SK-N-SH (cell line): ENCODE measurements at regions not wholly inside any gene's neighbourhood (a gene's known extent, or its start where the extent isn't known, plus 50 kb on each side); places are given as distances from the start of the nearest gene placed in this dataset.

Experiments used
- CTCF ChIA-PET: fragments of 300-600, 350-600 bp; formaldehyde crosslinking; extraction: SDS; loops from one replicate; lab custom pipeline; 2021; lab: Yijun Ruan, JAX
- POLR2A ChIA-PET: fragments of 350-600 bp; sonication (Branson Sonifier 250); formaldehyde crosslinking; extraction: SDS; loops from one replicate; lab custom pipeline; 2020; ENCODE audit warnings: antibody characterized with exemption, inconsistent platforms; lab: Yijun Ruan, JAX
- DNase-seq: peaks from one replicate; pipeline ENCODE4 v3.0.0; 2012
- H2AFZ ChIP-seq: fragments of 200-600 bp; sonication (generic); 2 replicates; pipeline ENCODE4 v1.8.1; 2016; ENCODE audit warnings: antibody characterized with exemption, mild to moderate bottlenecking, low read depth
- H3F3A ChIP-seq: fragments of 200-600 bp; sonication (generic); replicated peaks from 2 replicates; pipeline ENCODE3; 2016; ENCODE audit warnings: antibody characterized with exemption, mild to moderate bottlenecking; ENCODE audit not compliant: insufficient read depth
- H3K27ac ChIP-seq, 2 experiments: fragments of 200-500 bp in 1 of 2; fragments of 200-600 bp in 1 of 2; sonication (Bioruptor generic) in 1 of 2; sonication (generic), shearing (Covaris generic) in 1 of 2; 2 replicates each; pipeline versions ENCODE4 v1.5.1 to v1.6.1; 2014 to 2016; ENCODE audit warnings: low read depth in 2 of 2, inconsistent platforms in 1 of 2, low read length in 1 of 2, mild to moderate bottlenecking in 1 of 2, mixed read lengths in 1 of 2
- H3K27me3 ChIP-seq: fragments of 200-600 bp; sonication (generic), shearing (Covaris generic); 2 replicates; pipeline ENCODE4 v1.6.1; 2016; ENCODE audit warnings: mixed run types; ENCODE audit not compliant: insufficient read depth
- H3K36me3 ChIP-seq, 2 experiments: fragments of 200-500 bp in 1 of 2; fragments of 200-600 bp in 1 of 2; sonication (Bioruptor generic) in 1 of 2; sonication (generic) in 1 of 2; replicated peaks in 1 of 2; 2 replicates each; pipeline versions ENCODE3 to v1.5.1; 2014 to 2016; ENCODE audit warnings: low read length in 1 of 2, mild to moderate bottlenecking in 1 of 2; ENCODE audit not compliant: insufficient read depth in 2 of 2, control insufficient read depth in 1 of 2
- H3K4me1 ChIP-seq, 2 experiments: fragments of 200-500 bp in 1 of 2; fragments of 200-600 bp in 1 of 2; sonication (Bioruptor generic) in 1 of 2; sonication (generic), shearing (Covaris generic) in 1 of 2; 2 replicates each; pipeline versions ENCODE4 v1.5.1 to v1.6.1; 2014 to 2016; ENCODE audit warnings: low read depth in 1 of 2, low read length in 1 of 2, mixed run types in 1 of 2; ENCODE audit not compliant: insufficient read depth in 2 of 2, control insufficient read depth in 1 of 2
- H3K4me2 ChIP-seq: fragments of 200-600 bp; sonication (generic), shearing (Covaris generic); 2 replicates; pipeline ENCODE4 v1.6.1; 2017; ENCODE audit warnings: mixed run types
- H3K4me3 ChIP-seq, 2 experiments: fragments of 200-500 bp in 1 of 2; fragments of 200-600 bp in 1 of 2; sonication (Bioruptor generic) in 1 of 2; sonication (generic), shearing (Covaris generic) in 1 of 2; 2 replicates each; pipeline versions ENCODE4 v1.5.1 to v1.8.1; 2014 to 2016; ENCODE audit warnings: low read depth in 2 of 2, inconsistent platforms in 1 of 2, low read length in 1 of 2, mild to moderate bottlenecking in 1 of 2, mixed read lengths in 1 of 2, moderate library complexity in 1 of 2
- H3K79me2 ChIP-seq: fragments of 200-600 bp; sonication (generic); 2 replicates; pipeline ENCODE4 v1.8.1; 2017; ENCODE audit warnings: mild to moderate bottlenecking; ENCODE audit not compliant: insufficient read depth
- H3K9ac ChIP-seq: fragments of 200-600 bp; sonication (generic); 2 replicates; pipeline ENCODE4 v1.6.1; 2017; ENCODE audit warnings: mixed run types
- H3K9me2 ChIP-seq: fragments of 200-600 bp; sonication (generic); 2 replicates; pipeline ENCODE4 v1.6.1; 2017; ENCODE audit warnings: mixed run types
- H3K9me3 ChIP-seq: fragments of 200-600 bp; sonication (generic); 2 replicates; pipeline ENCODE4 v1.6.1; 2017; ENCODE audit warnings: mixed run types, mild to moderate bottlenecking, moderate library complexity
- H4K20me1 ChIP-seq: fragments of 200-600 bp; sonication (generic); 2 replicates; pipeline ENCODE4 v1.6.1; 2017; ENCODE audit warnings: mild to moderate bottlenecking, mixed run types; ENCODE audit not compliant: insufficient read depth
- EZH2phosphoT487 ChIP-seq: fragments of 200-600 bp; sonication (generic); IDR thresholded peaks from 2 replicates; pipeline ENCODE4 v1.6.1; 2017; ENCODE audit warnings: low read depth, mixed run types, mild to moderate bottlenecking, antibody characterized with exemption, moderate library complexity, borderline replicate concordance
- IRF3 ChIP-seq: fragments of 150-350 bp; IDR thresholded peaks from 2 replicates; pipeline ENCODE4 v1.6.1; 2016; ENCODE audit warnings: mild to moderate bottlenecking, low read depth, low read length
- JUND ChIP-seq: IDR thresholded peaks from 2 replicates; pipeline ENCODE4 v1.4.0; 2012
- MAX ChIP-seq: IDR thresholded peaks from 2 replicates; pipeline ENCODE4 v1.4.0; 2012; ENCODE audit warnings: low read depth
- MXI1 ChIP-seq: IDR thresholded peaks from 2 replicates; pipeline ENCODE4 v1.6.1; 2012; ENCODE audit warnings: mild to moderate bottlenecking, low read depth, low read length, improper control_type of control experiment
- NFIC ChIP-seq: IDR thresholded peaks from 2 replicates; pipeline ENCODE4 v1.4.0; 2012; ENCODE audit warnings: borderline replicate concordance
- RAD21 ChIP-seq: IDR thresholded peaks from 2 replicates; pipeline ENCODE4 v1.6.1; 2012; ENCODE audit warnings: mild to moderate bottlenecking, low read length
- SIN3A ChIP-seq: IDR thresholded peaks from 2 replicates; pipeline ENCODE4 v1.6.1; 2012; ENCODE audit warnings: low read depth, mild to moderate bottlenecking, low read length, moderate library complexity, borderline replicate concordance
- SMC3 ChIP-seq: IDR thresholded peaks from 2 replicates; pipeline ENCODE4 v1.6.1; 2012; ENCODE audit warnings: low read depth, low read length, improper control_type of control experiment
- USF2 ChIP-seq: fragments of 150-350 bp; IDR thresholded peaks from 2 replicates; pipeline ENCODE4 v1.6.1; 2017; ENCODE audit warnings: antibody characterized with exemption, low read length, low read depth, borderline replicate concordance
- ZBTB33 ChIP-seq: IDR thresholded peaks from 2 replicates; pipeline ENCODE4 v1.4.0; 2012; ENCODE audit warnings: low read depth, borderline replicate concordance
- WGBS: methylation state at CpG from one replicate; pipeline ENCODE4 v1.1.6; 2017; ENCODE audit warnings: low lambda C conversion rate; 5-methylcytosine and 5-hydroxymethylcytosine counted together

DNA sequence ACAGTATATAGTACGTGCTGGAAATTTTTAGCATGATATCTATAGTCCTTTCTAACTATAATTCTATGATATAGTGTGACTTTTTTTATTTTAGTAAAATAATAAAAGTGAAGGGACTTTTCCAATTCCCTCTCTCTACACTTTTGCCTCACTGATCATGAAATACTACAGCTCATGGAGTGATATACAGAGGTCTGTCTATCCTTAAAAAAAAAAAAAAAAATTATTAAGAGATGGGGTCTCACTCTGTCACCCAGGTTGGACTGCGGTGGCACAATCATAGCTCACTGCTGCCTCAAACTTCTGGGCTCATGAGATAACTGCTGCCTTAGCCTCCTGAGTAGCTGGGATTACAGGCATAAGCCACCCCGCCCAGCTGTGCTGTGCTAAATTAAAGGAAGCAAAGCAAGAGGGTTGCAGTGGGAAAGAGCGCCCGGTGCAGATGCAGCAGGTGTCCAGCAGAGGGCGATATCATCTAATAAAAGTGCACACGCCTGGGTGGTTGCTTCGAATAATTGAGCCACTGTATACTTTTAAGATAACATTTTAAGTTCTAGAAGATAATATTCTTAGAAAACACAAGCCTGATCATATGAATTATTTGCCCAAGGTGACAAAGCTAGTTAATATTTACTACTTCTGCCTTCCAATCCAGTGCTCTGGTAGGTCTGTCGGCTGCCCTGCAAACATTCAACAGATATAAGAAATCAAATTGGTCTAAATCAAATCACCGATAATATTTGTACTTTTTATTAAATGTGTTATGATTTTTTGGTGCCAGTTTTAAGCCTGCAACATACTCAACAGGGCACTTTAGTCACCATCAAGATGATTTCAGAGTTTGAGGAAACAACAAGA, 94.9 kb upstream of the NT5E start (continued):
- TF ChIP-seq USF2: no peak
- TF ChIP-seq ZBTB33: no peak

DNA sequence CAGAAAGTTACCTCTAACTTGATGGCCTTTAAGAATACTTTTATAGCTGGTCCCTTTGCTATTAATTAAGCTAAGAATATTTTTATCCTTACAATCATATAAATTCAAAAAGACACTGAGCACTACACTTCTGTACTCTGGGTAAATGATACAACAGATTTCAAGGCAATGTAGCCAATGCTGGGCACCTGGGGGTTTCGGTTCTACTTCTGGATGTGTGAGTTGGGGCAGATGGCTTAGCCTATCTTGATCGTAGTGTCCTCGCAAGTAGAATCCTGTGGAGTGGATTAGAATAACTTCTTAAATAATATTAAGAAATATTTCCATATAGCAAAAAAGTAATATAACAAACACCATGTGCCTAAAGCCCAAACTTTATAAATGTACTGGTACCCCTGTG, 96.9 kb upstream of the NT5E start:
- Histone ChIP-seq H3K9ac (no peak overlapping the region), H3K27ac (no peak overlapping the region), H3F3A (peaks cover 2% of the 10 kb centered on the region), H2AFZ (no peak overlapping the region), H3K27me3 (no peaks in the 10 kb centered on the region), H3K4me3 (no peak overlapping the region), H3K36me3 (no peaks in the 10 kb centered on the region), H3K4me1 (no peaks in the 10 kb centered on the region; a peak in 1 of 4 replicates), H3K9me3 (no peaks in the 10 kb centered on the region), H3K9me2 (no peaks in the 10 kb centered on the region), H3K79me2 (no peaks in the 10 kb centered on the region), H3K4me2 (no peak overlapping the region), H4K20me1 (no peaks in the 10 kb centered on the region)
- WGBS: 90% methylated on average over 3 of the region's 3 CpGs
- no peak for TF ChIP-seq IRF3
- TF ChIP-seq MAX: no peak
- no peak for TF ChIP-seq EZH2phosphoT487
- TF ChIP-seq NFIC: no peak
- no peak for TF ChIP-seq JUND
- TF ChIP-seq RAD21: no peak
- DNase-seq: no peak
- ChIA-PET CTCF (interaction anchor here (2.9 kb wide), 1 partner anchor 130 kb away, joined by 24 read pairs; no protein-coding TSS in a partner anchor), POLR2A (no interaction called here)

- ChIA-PET CTCF (no interaction called here), POLR2A (no interaction called here)
- H3K79me2 ChIP-seq: no peaks in the 10 kb centered on the region
Measured at GRCh38 chr6:85348643-85349042, 101.2 kb upstream of the NT5E start.

More at GRCh38 chr6:85348643-85349042, 101.2 kb upstream of the NT5E start:
- no peak overlapping the region for H3K9ac ChIP-seq
- no peak overlapping the region for H3K27ac ChIP-seq
- H3F3A ChIP-seq: no peaks in the 10 kb centered on the region
- H3K4me1 ChIP-seq: no peaks in the 10 kb centered on the region
- H3K9me2 ChIP-seq: no peaks in the 10 kb centered on the region
- H3K36me3 ChIP-seq: no peaks in the 10 kb centered on the region
- H3K9me3 ChIP-seq: no peaks in the 10 kb centered on the region
- WGBS: 56% methylated on average over 5 of the region's 5 CpGs
- DNase-seq: no peak
- no peak overlapping the region for H3K4me2 ChIP-seq
- H3K4me3 ChIP-seq: no peak overlapping the region
- no peaks in the 10 kb centered on the region for H4K20me1 ChIP-seq
- TF ChIP-seq SMC3: no peak
- no peak for TF ChIP-seq NFIC
- no peak for TF ChIP-seq SIN3A
- TF ChIP-seq MXI1: no peak
- TF ChIP-seq, all 33 proteins: peak for 0
- H3K27me3 ChIP-seq: no peaks in the 10 kb centered on the region
- no peak overlapping the region for H2AFZ ChIP-seq
